Skeletal muscle satellite cell (primary cell): ENCODE measurements at regions not wholly inside any gene's neighbourhood (a gene's known extent, or its start where the extent isn't known, plus 50 kb on each side); places are given as distances from the start of the nearest gene placed in this dataset.

Experiments used
- H3K27me3 ChIP-seq: 2 replicates; pipeline ENCODE4 v1.7.0; 2013; ENCODE audit warnings: low read length; ENCODE audit not compliant: control insufficient read depth, insufficient read depth
- H3K36me3 ChIP-seq: 2 replicates; pipeline ENCODE4 v1.7.0; 2013; ENCODE audit warnings: mild to moderate bottlenecking, control low read depth, low read length; ENCODE audit not compliant: insufficient read depth
- H3K4me1 ChIP-seq: 2 replicates; pipeline ENCODE4 v1.7.0; 2013; ENCODE audit warnings: low read length; ENCODE audit not compliant: control insufficient read depth, insufficient read depth
- H3K4me2 ChIP-seq: 2 replicates; pipeline ENCODE4 v1.7.0; 2013; ENCODE audit warnings: mild to moderate bottlenecking, low read length
- H3K4me3 ChIP-seq: 2 replicates; pipeline ENCODE4 v1.7.0; 2013; ENCODE audit warnings: low read length
- H3K9ac ChIP-seq: 2 replicates; pipeline ENCODE4 v1.7.0; 2013; ENCODE audit warnings: mild to moderate bottlenecking, low read depth, low read length, moderate library complexity
- H3K9me3 ChIP-seq: replicated peaks from 2 replicates; pipeline ENCODE4 v1.7.0; 2013; ENCODE audit warnings: mild to moderate bottlenecking, control low read depth, low read length

GRCh38 chr2:212912445-212913103 is 238.8 kb downstream of the IKZF2 start:
- H3K9me3 ChIP-seq = no peaks in the 10 kb centered on the region
- peak overlapping the region; percentile 32 for H3K4me2 ChIP-seq
- no peak overlapping the region for H3K9ac ChIP-seq
- peaks cover 18% of the 10 kb centered on the region for H3K4me1 ChIP-seq
- no peaks in the 10 kb centered on the region for H3K27me3 ChIP-seq
- H3K36me3 ChIP-seq = no peaks in the 10 kb centered on the region
- H3K4me3 ChIP-seq = no peak overlapping the region

DNA sequence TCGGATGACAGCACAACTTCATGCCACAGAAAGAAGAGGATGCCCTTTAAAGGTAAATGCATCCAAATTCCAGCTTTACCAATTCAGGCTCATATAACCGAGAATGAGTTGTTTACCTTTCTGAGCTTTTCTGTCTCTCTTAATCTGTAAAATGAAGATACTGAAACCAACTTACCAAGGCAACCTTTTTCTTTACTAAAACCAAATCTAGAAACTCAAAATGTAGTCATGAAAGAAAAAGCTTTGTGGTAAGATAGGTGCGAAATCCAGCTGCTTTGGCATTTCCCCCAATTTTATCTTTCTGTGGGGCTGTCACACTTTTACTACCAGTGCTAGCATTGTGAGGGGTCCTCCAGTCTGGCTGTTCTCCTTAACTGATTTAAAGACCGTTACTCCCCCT is 240.4 kb downstream of the IKZF2 start:
- Histone ChIP-seq H3K9ac (no peak overlapping the region), H3K4me3 (no peak overlapping the region), H3K27me3 (no peaks in the 10 kb centered on the region), H3K4me1 (peaks cover 18% of the 10 kb centered on the region), H3K36me3 (no peaks in the 10 kb centered on the region), H3K9me3 (no peaks in the 10 kb centered on the region), H3K4me2 (no peak overlapping the region)

- H3K4me1 ChIP-seq = peaks cover 23% of the 10 kb centered on the region
- H3K9me3 ChIP-seq = no peaks in the 10 kb centered on the region
- no peak overlapping the region for H3K9ac ChIP-seq
- H3K27me3 ChIP-seq = no peaks in the 10 kb centered on the region
- no peaks in the 10 kb centered on the region for H3K36me3 ChIP-seq
- H3K4me3 ChIP-seq = no peak overlapping the region
- no peak overlapping the region for H3K4me2 ChIP-seq
Observed at GRCh38 chr2:212908682-212909435, 242.6 kb downstream of the IKZF2 start.

DNA sequence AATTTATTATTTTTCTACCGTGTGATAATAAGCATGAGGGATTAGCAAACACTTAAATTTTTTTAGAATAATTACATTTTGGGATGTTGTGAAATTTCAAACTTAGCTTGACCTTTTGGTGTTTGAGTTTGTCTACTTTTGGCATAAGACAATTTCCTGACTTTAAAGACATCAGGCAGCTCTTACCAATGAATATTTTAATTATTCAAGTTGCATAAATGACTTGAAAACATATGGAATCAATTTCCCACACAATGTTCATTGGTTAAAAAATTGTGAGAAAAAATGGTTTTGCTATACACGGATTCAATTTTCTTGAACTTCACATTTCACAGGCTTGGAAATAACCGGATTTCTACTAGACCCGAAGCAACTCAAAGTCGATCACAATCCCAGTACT is 243.4 kb downstream of the IKZF2 start:
- Histone ChIP-seq H3K27me3 (no peaks in the 10 kb centered on the region), H3K9ac (no peak overlapping the region), H3K9me3 (no peaks in the 10 kb centered on the region), H3K36me3 (no peaks in the 10 kb centered on the region), H3K4me1 (peaks cover 21% of the 10 kb centered on the region), H3K4me2 (no peak overlapping the region), H3K4me3 (no peak overlapping the region)

DNA sequence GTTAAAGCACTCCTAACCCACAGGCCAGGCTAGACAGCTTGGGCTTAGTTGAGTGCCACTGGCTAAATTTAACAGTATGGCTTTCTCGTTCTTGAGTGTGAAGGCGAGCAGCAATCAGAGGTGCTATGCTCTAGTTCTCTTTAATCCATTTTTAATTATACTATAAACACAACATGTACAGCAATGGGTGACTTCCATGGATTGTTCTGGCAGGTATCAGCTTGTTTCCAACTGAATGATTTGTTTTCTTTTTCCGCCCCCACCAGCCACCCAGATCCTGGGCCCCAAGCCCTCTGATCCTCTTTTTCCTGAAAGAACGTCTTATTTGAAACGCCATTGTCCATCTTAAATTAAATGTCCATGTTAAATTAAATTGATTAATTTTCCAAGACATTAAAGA is 244.8 kb downstream of the IKZF2 start:
- H3K4me1 ChIP-seq = peaks cover 6% of the 10 kb centered on the region
- no peaks in the 10 kb centered on the region for H3K9me3 ChIP-seq
- H3K9ac ChIP-seq = no peak overlapping the region
- H3K4me3 ChIP-seq = no peak overlapping the region
- no peaks in the 10 kb centered on the region for H3K36me3 ChIP-seq
- no peak overlapping the region for H3K4me2 ChIP-seq
- no peaks in the 10 kb centered on the region for H3K27me3 ChIP-seq

DNA sequence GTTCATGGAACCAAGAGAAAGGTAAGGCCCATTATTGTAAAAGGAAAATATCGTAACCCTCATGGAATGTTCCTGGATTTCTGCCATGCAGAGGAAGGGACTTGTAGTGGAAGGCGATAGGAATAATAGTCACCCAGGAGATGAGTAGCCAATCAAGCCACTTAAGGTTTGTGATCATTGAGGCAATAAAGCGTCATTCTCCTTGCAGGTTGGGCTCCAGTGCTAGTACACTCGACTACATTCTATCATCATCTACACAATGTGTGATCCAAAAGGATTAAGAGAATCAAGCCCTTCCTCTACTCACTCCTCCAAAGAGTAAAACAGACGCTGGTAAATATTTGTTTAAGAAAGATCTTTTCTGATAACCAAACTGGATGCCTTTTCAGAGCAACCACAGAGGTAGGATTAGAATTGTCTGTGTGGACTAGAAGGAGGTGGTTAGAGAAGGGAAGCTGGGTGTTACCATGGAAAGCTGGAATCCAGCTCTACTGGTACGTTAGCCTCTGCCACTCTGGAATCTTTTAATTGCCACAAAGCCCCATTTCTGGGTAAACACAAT is 245.7 kb downstream of the IKZF2 start:
- Histone ChIP-seq H3K4me1 (peaks cover 6% of the 10 kb centered on the region), H3K4me2 (no peak overlapping the region), H3K9ac (no peak overlapping the region), H3K4me3 (no peak overlapping the region), H3K27me3 (no peaks in the 10 kb centered on the region), H3K9me3 (no peaks in the 10 kb centered on the region), H3K36me3 (no peaks in the 10 kb centered on the region)

GRCh38 chr2:212904646-212905045 is 246.8 kb downstream of the IKZF2 start:
- no peaks in the 10 kb centered on the region for H3K36me3 ChIP-seq
- H3K9ac ChIP-seq = no peak overlapping the region
- no peaks in the 10 kb centered on the region for H3K27me3 ChIP-seq
- no peaks in the 10 kb centered on the region for H3K9me3 ChIP-seq
- no peak overlapping the region for H3K4me2 ChIP-seq
- no peak overlapping the region for H3K4me3 ChIP-seq
- peaks cover 6% of the 10 kb centered on the region for H3K4me1 ChIP-seq

DNA sequence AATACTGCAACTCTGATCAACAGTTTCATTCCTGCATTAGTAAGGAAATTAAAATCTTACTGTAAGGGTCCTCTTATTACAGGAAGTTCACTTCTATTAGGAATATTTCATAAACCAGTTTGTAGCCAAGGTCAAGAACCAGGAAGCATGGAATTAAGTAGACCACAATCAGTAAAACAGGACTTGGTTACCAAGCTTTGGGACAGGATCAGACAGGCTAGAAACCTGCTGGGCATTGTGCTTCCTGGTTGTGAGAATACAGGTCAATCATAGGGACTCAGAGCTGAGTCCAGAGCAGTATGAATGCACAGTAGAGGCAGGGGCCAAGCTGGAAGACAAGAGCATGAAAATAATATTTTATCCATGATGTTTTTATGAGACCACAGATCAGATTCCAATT is 248.0 kb downstream of the IKZF2 start:
- no peak overlapping the region for H3K4me3 ChIP-seq
- H3K4me1 ChIP-seq = peaks cover 6% of the 10 kb centered on the region
- no peak overlapping the region for H3K9ac ChIP-seq
- no peak overlapping the region for H3K4me2 ChIP-seq
- H3K36me3 ChIP-seq = no peaks in the 10 kb centered on the region
- no peaks in the 10 kb centered on the region for H3K9me3 ChIP-seq
- no peaks in the 10 kb centered on the region for H3K27me3 ChIP-seq

- Histone ChIP-seq H3K4me1 (peaks cover 6% of the 10 kb centered on the region), H3K9ac (no peak overlapping the region), H3K9me3 (no peaks in the 10 kb centered on the region), H3K4me2 (no peak overlapping the region), H3K36me3 (no peaks in the 10 kb centered on the region), H3K4me3 (no peak overlapping the region), H3K27me3 (no peaks in the 10 kb centered on the region)
Observed at GRCh38 chr2:212902421-212902820, 249.0 kb downstream of the IKZF2 start.

DNA sequence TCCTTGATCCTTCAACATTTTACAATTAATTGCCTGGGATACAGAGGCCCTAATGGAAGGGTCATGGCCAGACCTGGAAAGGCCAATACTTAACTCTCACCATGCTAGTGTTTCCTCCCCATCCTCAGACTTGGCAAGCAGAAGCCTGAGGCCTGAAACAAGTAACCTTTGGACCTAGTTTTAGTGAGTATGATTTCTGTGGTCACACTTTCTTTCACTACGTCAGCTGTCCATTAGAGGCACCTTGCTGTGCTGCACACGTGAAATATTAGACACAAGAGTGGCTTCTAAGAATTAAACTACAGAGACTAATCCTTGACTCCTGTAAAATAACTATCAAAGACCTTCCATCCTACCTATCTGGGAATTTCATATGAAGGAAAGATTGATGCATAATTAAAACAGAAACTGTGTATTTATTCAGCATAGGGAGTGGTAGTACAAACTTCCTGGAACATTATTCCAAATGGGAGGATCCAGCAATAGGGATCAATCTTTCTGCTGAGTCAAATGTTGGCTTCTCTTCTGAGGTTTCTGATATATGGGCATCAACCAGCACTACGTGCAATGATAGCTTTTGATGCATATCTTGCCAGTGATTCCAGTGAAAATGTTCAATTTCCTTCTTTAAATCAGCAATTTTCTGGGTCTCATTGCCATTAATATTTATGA is 249.7 kb downstream of the IKZF2 start:
- H3K27me3 ChIP-seq = no peaks in the 10 kb centered on the region

DNA sequence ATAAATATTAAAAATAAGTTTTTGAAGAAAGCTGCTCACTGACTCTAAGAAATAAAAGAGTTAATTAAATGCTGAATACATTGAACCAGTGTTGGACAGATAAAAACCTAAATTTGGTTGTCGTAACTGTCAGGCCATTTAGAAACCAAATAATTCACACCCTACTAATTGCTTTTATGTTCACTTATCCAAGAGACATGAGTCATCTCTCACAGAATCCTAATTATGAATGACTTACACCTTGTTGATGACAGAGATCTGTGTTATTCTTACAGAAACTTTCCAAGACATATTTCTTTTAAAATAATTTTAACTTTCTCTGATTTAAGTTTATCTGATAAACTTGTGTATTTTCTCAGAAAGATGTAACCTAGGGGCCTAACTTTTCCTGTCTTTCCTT is 250.7 kb downstream of the IKZF2 start:
- H3K9me3 ChIP-seq = no peaks in the 10 kb centered on the region
- no peaks in the 10 kb centered on the region for H3K27me3 ChIP-seq
- no peak overlapping the region for H3K4me2 ChIP-seq
- H3K4me1 ChIP-seq = peaks cover 6% of the 10 kb centered on the region
- no peaks in the 10 kb centered on the region for H3K36me3 ChIP-seq
- no peak overlapping the region for H3K9ac ChIP-seq
- no peak overlapping the region for H3K4me3 ChIP-seq

More for the DNA sequence above, 249.7 kb downstream of the IKZF2 start:
- Histone ChIP-seq H3K9me3 (no peaks in the 10 kb centered on the region), H3K4me2 (no peak overlapping the region), H3K4me1 (peaks cover 6% of the 10 kb centered on the region), H3K36me3 (no peaks in the 10 kb centered on the region), H3K4me3 (no peak overlapping the region), H3K9ac (no peak overlapping the region)
